Body of pancreas (tissue), 4 donors: ENCODE measurements at regions not wholly inside any gene's neighbourhood (a gene's known extent, or its start where the extent isn't known, plus 50 kb on each side); places are given as distances from the start of the nearest gene placed in this dataset.

Source experiments
- POLR2A ChIP-seq, 3 donors: fragments of 450-650 bp; IDR thresholded peaks; one replicate each; pipeline ENCODE4 v1.6.1; 2016; ENCODE audit warnings: antibody characterized with exemption in 3 of 3, mild to moderate bottlenecking in 2 of 3
- TF ChIP-seq, protein P1 (sequence below), 7 experiments: fragments of 450-650 bp in 4 of 7; fragments of 200-600 bp in 3 of 7; sonication (generic) in 3 of 7; IDR thresholded peaks; one replicate each; pipeline ENCODE4 v1.5.1; 2016 to 2019; ENCODE audit warnings: antibody characterized with exemption in 7 of 7

DNA sequence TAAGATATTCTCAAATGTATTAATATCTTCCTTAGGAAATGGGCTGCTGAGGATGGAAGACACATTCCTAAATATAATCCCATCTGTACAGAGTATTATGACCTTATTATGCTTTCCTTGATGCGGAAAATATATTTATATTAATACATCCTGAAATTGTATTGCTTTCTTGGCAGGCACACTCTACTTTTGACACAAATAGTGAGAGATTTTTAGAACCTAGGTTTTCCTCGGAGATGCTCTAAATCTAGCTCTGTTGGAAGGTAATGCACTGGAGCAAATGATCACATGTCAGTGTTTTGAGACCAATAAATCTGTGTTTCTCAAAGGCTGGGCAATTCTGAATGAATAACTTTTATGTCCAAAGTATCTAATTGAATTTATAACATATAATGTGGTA is 94.3 kb upstream of the MAGEC2 start:
- TF ChIP-seq, protein P1, sequence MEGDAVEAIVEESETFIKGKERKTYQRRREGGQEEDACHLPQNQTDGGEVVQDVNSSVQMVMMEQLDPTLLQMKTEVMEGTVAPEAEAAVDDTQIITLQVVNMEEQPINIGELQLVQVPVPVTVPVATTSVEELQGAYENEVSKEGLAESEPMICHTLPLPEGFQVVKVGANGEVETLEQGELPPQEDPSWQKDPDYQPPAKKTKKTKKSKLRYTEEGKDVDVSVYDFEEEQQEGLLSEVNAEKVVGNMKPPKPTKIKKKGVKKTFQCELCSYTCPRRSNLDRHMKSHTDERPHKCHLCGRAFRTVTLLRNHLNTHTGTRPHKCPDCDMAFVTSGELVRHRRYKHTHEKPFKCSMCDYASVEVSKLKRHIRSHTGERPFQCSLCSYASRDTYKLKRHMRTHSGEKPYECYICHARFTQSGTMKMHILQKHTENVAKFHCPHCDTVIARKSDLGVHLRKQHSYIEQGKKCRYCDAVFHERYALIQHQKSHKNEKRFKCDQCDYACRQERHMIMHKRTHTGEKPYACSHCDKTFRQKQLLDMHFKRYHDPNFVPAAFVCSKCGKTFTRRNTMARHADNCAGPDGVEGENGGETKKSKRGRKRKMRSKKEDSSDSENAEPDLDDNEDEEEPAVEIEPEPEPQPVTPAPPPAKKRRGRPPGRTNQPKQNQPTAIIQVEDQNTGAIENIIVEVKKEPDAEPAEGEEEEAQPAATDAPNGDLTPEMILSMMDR (IDR thresholded peaks at IDR 0.05): no peak
- no peak for TF ChIP-seq POLR2A (IDR thresholded peaks at IDR 0.05)
